ENCODE measurements at regions not wholly inside any gene's neighbourhood (a gene's known extent, or its start where the extent isn't known, plus 50 kb on each side); places are given as distances from the start of the nearest gene placed in this dataset.

GRCh38 chr4:124964852-124965496 is 252.4 kb upstream of the ANKRD50 start:
- TF ChIP-seq TOX (CRISPR knock-in tag; IDR thresholded peaks at IDR 0.05; ENCODE audit: borderline replicate concordance) = no peak
- no peak for TF ChIP-seq ZNF565 (CRISPR knock-in tag; conservative IDR thresholded peaks at IDR 0.05; ENCODE audit: low read depth)
- TF ChIP-seq ZFP30 (CRISPR knock-in tag; IDR thresholded peaks at IDR 0.05) = no peak
